A549 (cell line): ENCODE measurements at regions not wholly inside any gene's neighbourhood (a gene's known extent, or its start where the extent isn't known, plus 50 kb on each side); places are given as distances from the start of the nearest gene placed in this dataset.

Source experiments
- CBX2 ChIP-seq: fragments of 200-600 bp; sonication (generic); IDR thresholded peaks from 2 replicates; pipeline ENCODE4 v1.6.1; 2016; ENCODE audit warnings: low read depth, mild to moderate bottlenecking, borderline replicate concordance
- FOSB ChIP-seq: fragments of 250-450 bp; sonication (Bioruptor Pico); IDR thresholded peaks from 2 replicates; pipeline ENCODE4 v1.5.0; 2020; ENCODE audit warnings: mild to moderate bottlenecking, moderate library complexity
- HMGXB4 ChIP-seq: fragments of 250-450 bp; sonication (Bioruptor Pico); IDR thresholded peaks from 2 replicates; pipeline ENCODE4 v1.5.0; 2021; ENCODE audit warnings: mild to moderate bottlenecking, moderate library complexity, borderline replicate concordance
- small RNA-seq, 6 experiments: library from RNA; depleted of rRNA; stranded (forward); fragments of <200 nt; gene quantifications; one replicate each; pipeline ENCODE3, GENCODE V24; 2012

DNA sequence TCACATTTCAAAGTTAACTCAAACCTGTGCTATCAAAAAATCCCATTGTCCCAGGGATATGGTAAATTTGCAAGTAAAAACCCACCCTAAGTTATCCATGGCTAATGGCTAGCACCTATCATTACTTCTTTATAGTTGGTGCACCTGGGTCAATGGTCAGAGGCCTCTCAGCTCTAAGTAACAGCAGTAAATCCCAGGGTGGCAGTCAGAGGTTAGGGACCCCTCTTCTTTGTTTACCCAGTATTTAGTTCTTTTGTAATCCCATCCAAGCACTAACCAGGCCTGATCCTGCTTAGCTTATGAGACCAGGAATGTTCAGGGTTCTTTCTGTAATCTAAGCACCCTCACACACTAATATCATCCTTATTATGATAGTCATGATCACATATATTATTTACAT lies 52.1 kb upstream of the WWC1 start (continued):
- TF ChIP-seq FOSB (CRISPR knock-in tag) (no peak), CBX2 (no peak), HMGXB4 (CRISPR knock-in tag) (no peak)

Small RNA genes in the stretch of these regions (small RNA-seq; reads per million reads assigned to genes)
- gene AC026403.1 (0 to 0.04 (median 0) reads per million in 6 experiments), gene RF00561 (0 reads per million in 6 experiments), gene RN7SKP60 (0 reads per million in 6 experiments), gene RNU6-168P (0 reads per million in 6 experiments), gene RNU6-209P (0 reads per million in 6 experiments)
